Neural progenitor cell (in vitro differentiated cells): ENCODE measurements at regions not wholly inside any gene's neighbourhood (a gene's known extent, or its start where the extent isn't known, plus 50 kb on each side); places are given as distances from the start of the nearest gene placed in this dataset.

ENCODE experiments used
- DNase-seq: peaks from one replicate; pipeline ENCODE4 v3.0.0-alpha.2; 2016; ENCODE audit warnings: low spot score
- H2AFZ ChIP-seq: fragments of 200-600 bp; sonication (generic); replicated peaks from 2 replicates; pipeline ENCODE4 v1.6.1; 2016; ENCODE audit warnings: antibody characterized with exemption
- H3F3A ChIP-seq: fragments of 200-600 bp; sonication (generic); 2 replicates; pipeline ENCODE4 v1.6.1; 2016; ENCODE audit warnings: antibody characterized with exemption, low read depth
- H3K27ac ChIP-seq: fragments of 200-600 bp; sonication (generic); 2 replicates; pipeline ENCODE4 v1.5.1; 2016; ENCODE audit warnings: mild to moderate bottlenecking
- H3K27me3 ChIP-seq: fragments of 200-600 bp; sonication (generic); 2 replicates; pipeline ENCODE4 v1.6.1; 2016; ENCODE audit warnings: mild to moderate bottlenecking, moderate library complexity
- H3K36me3 ChIP-seq: fragments of 200-600 bp; sonication (generic); 2 replicates; pipeline ENCODE4 v1.5.1; 2016
- H3K4me1 ChIP-seq: fragments of 200-600 bp; sonication (generic); 2 replicates; pipeline ENCODE4 v1.6.1; 2016; ENCODE audit warnings: mixed run types
- H3K4me2 ChIP-seq: fragments of 200-600 bp; sonication (generic); 2 replicates; pipeline ENCODE4 v1.6.1; 2016
- H3K4me3 ChIP-seq: fragments of 200-600 bp; sonication (generic); 2 replicates; pipeline ENCODE4 v1.5.1; 2016
- H3K79me2 ChIP-seq: fragments of 200-600 bp; sonication (generic); 2 replicates; pipeline ENCODE4 v1.6.1; 2016; ENCODE audit warnings: low read depth
- H3K9ac ChIP-seq: fragments of 200-600 bp; sonication (generic); 2 replicates; pipeline ENCODE4 v1.6.1; 2016
- H3K9me3 ChIP-seq: fragments of 200-600 bp; sonication (generic); 2 replicates; pipeline ENCODE4 v1.5.1; 2016; ENCODE audit warnings: low read depth
- H4K20me1 ChIP-seq: fragments of 200-600 bp; sonication (generic); 2 replicates; pipeline ENCODE4 v1.6.1; 2016; ENCODE audit warnings: low read depth
- H3K27ac Mint-ChIP-seq: 3 replicates; pipeline ENCODE4 v1.8.0; 2021; ENCODE audit warnings: mixed read lengths
- H3K27me3 Mint-ChIP-seq: 2 replicates; pipeline ENCODE4 v1.8.0; 2022; ENCODE audit warnings: low read depth, mild to moderate bottlenecking, inconsistent platforms, moderate library complexity, mixed read lengths; ENCODE audit not compliant: insufficient read depth
- H3K36me3 Mint-ChIP-seq: 3 replicates; pipeline ENCODE4 v1.8.0; 2021; ENCODE audit warnings: mixed read lengths
- H3K4me1 Mint-ChIP-seq: 3 replicates; pipeline ENCODE4 v1.8.0; 2021; ENCODE audit warnings: mixed read lengths
- H3K4me3 Mint-ChIP-seq: 3 replicates; pipeline ENCODE4 v1.8.0; 2021; ENCODE audit warnings: mild to moderate bottlenecking, moderate library complexity, mixed read lengths
- H3K9me3 Mint-ChIP-seq: 3 replicates; pipeline ENCODE4 v1.8.0; 2020; ENCODE audit warnings: mixed read lengths
- CTCF ChIP-seq: fragments of 200-600 bp; sonication (generic); IDR thresholded peaks from 2 replicates; pipeline ENCODE4 v1.5.1; 2017; ENCODE audit warnings: antibody characterized with exemption, mild to moderate bottlenecking
- EZH2 ChIP-seq: fragments of 200-600 bp; sonication (generic); IDR thresholded peaks from 2 replicates; pipeline ENCODE4 v1.6.1; 2017; ENCODE audit warnings: antibody characterized with exemption, mild to moderate bottlenecking, moderate library complexity
- EZH2phosphoT487 ChIP-seq: fragments of 200-600 bp; sonication (generic); IDR thresholded peaks from 2 replicates; pipeline ENCODE4 v1.6.1; 2017; ENCODE audit warnings: antibody characterized with exemption

GRCh38 chr19:30086220-30086619, 144.2 kb downstream of the URI1 start:
- no peaks in the 10 kb centered on the region for H3F3A ChIP-seq
- Mint-ChIP-seq H3K4me3 (no peak overlapping the region), H3K36me3 (no peaks in the 10 kb centered on the region), H3K27me3 (peaks cover 6% of the 10 kb centered on the region), H3K9me3 (peaks cover 4% of the 10 kb centered on the region), H3K27ac (no peak overlapping the region), H3K4me1 (peaks cover 4% of the 10 kb centered on the region)
- no peaks in the 10 kb centered on the region for H3K9me3 ChIP-seq
- H3K4me3 ChIP-seq = no peak overlapping the region
- no peaks in the 10 kb centered on the region for H3K79me2 ChIP-seq
- no peak overlapping the region for H3K9ac ChIP-seq
- TF ChIP-seq CTCF = no peak
- TF ChIP-seq EZH2phosphoT487 = no peak
- no peak for TF ChIP-seq EZH2
- no peaks in the 10 kb centered on the region for H3K4me1 ChIP-seq
- no peak overlapping the region for H3K4me2 ChIP-seq
- H2AFZ ChIP-seq = no peak overlapping the region
- no peak overlapping the region for H3K27ac ChIP-seq
- no peaks in the 10 kb centered on the region for H4K20me1 ChIP-seq
- no peaks in the 10 kb centered on the region for H3K27me3 ChIP-seq
- no peak for DNase-seq
- H3K36me3 ChIP-seq = no peaks in the 10 kb centered on the region

- Histone ChIP-seq H3K4me1 (no peaks in the 10 kb centered on the region), H3K9me3 (no peaks in the 10 kb centered on the region), H4K20me1 (no peaks in the 10 kb centered on the region), H3K27ac (no peak overlapping the region), H3K79me2 (no peaks in the 10 kb centered on the region), H2AFZ (no peak overlapping the region), H3K4me3 (no peak overlapping the region), H3K36me3 (no peaks in the 10 kb centered on the region), H3K9ac (no peak overlapping the region), H3F3A (no peaks in the 10 kb centered on the region), H3K27me3 (no peaks in the 10 kb centered on the region), H3K4me2 (no peak overlapping the region)
- peak overlapping the region; percentile 7 for H3K27ac Mint-ChIP-seq
- H3K27me3 Mint-ChIP-seq = peaks cover 6% of the 10 kb centered on the region
- no peak for DNase-seq
- no peaks in the 10 kb centered on the region for H3K36me3 Mint-ChIP-seq
- H3K4me3 Mint-ChIP-seq = no peak overlapping the region
- H3K4me1 Mint-ChIP-seq = peaks cover 5% of the 10 kb centered on the region
- TF ChIP-seq EZH2 (no peak), CTCF (no peak), EZH2phosphoT487 (no peak)
- peaks cover 2% of the 10 kb centered on the region for H3K9me3 Mint-ChIP-seq
Observed at GRCh38 chr19:30086916-30087315, 144.9 kb downstream of the URI1 start.

- H3K27ac Mint-ChIP-seq = no peak overlapping the region
- peaks cover 9% of the 10 kb centered on the region for H3K4me1 Mint-ChIP-seq
- H3K36me3 Mint-ChIP-seq = no peaks in the 10 kb centered on the region
- Histone ChIP-seq H3K9ac (no peak overlapping the region), H3K4me2 (no peak overlapping the region), H3K4me1 (peaks cover 3% of the 10 kb centered on the region), H3K9me3 (no peaks in the 10 kb centered on the region), H3K27ac (no peak overlapping the region), H3F3A (no peaks in the 10 kb centered on the region), H3K36me3 (no peaks in the 10 kb centered on the region), H3K27me3 (no peaks in the 10 kb centered on the region), H3K4me3 (no peak overlapping the region), H4K20me1 (no peaks in the 10 kb centered on the region), H2AFZ (no peak overlapping the region), H3K79me2 (no peaks in the 10 kb centered on the region)
- H3K9me3 Mint-ChIP-seq = peaks cover 2% of the 10 kb centered on the region
- DNase-seq = no peak
- no peak overlapping the region for H3K4me3 Mint-ChIP-seq
- TF ChIP-seq EZH2 (no peak), EZH2phosphoT487 (no peak), CTCF (no peak)
- H3K27me3 Mint-ChIP-seq = peaks cover 6% of the 10 kb centered on the region
Observed at GRCh38 chr19:30087381-30088138, 145.5 kb downstream of the URI1 start.
